Coronary artery (tissue), 2 donors: ENCODE measurements at regions not wholly inside any gene's neighbourhood (a gene's known extent, or its start where the extent isn't known, plus 50 kb on each side); places are given as distances from the start of the nearest gene placed in this dataset.

Experiments
- DNase-seq: peaks from one replicate; pipeline ENCODE4 v3.0.0-alpha.2; 2017; ENCODE audit warnings: low spot score
- H3K27ac ChIP-seq, 2 donors: fragments of 200-600 bp; sonication (generic); one replicate each; pipeline ENCODE4 v1.5.1; 2016 to 2019
- H3K4me3 ChIP-seq: fragments of 200-600 bp; sonication (generic); 2 replicates; pipeline ENCODE4 v1.5.1; 2016; ENCODE audit warnings: mild to moderate bottlenecking, moderate library complexity
- TF ChIP-seq, protein P1 (sequence below): fragments of 200-600 bp; sonication (generic); IDR thresholded peaks from one replicate; pipeline ENCODE4 v1.5.1; 2019; ENCODE audit warnings: antibody characterized with exemption

DNA sequence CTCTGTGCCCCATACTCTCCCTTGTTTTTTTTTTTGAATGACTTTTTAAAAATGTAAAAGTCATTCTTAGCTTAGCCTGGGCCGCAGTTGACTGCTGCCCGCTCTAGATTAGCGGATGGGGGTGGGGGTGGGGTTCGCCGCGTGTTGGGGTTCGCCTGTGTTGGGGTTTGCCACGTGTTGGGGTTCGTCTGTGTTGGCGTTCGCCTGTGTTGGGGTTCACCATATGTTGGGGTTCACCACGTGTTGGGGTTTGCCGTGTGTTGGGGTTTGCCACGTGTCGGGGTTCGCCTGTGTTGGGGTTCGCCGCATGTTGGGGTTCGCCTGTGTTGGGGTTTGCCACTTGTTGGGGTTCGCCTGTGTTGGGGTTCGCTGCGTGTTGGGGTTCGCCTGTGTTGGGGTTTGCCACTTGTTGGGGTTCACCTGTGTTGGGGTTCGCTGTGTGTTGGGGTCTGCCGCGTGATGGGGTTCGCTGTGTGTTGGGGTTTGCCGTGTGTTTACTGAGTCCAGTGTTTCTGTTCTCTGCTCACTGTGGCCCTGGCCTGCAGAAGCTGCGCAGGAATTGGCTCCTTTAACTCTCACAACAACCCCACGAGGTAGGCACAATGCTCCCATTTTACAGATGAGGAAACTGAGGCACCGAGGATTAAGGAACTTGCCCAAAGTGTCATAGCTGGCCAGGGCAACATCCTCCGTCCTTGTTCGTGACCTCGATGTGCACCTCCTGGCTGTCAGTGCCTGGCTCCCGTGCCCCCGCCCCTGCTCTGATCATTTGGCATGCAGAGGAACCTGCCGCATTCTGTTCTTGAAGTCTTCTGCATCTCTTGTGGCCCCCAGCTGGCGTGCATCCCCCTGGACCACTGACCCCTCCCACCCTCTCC is 96.6 kb upstream of the CIBAR2 start:
- no peak overlapping the region for H3K27ac ChIP-seq
- TF ChIP-seq, protein P1, sequence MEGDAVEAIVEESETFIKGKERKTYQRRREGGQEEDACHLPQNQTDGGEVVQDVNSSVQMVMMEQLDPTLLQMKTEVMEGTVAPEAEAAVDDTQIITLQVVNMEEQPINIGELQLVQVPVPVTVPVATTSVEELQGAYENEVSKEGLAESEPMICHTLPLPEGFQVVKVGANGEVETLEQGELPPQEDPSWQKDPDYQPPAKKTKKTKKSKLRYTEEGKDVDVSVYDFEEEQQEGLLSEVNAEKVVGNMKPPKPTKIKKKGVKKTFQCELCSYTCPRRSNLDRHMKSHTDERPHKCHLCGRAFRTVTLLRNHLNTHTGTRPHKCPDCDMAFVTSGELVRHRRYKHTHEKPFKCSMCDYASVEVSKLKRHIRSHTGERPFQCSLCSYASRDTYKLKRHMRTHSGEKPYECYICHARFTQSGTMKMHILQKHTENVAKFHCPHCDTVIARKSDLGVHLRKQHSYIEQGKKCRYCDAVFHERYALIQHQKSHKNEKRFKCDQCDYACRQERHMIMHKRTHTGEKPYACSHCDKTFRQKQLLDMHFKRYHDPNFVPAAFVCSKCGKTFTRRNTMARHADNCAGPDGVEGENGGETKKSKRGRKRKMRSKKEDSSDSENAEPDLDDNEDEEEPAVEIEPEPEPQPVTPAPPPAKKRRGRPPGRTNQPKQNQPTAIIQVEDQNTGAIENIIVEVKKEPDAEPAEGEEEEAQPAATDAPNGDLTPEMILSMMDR = no peak
- no peak for DNase-seq
- no peak overlapping the region for H3K4me3 ChIP-seq

DNA sequence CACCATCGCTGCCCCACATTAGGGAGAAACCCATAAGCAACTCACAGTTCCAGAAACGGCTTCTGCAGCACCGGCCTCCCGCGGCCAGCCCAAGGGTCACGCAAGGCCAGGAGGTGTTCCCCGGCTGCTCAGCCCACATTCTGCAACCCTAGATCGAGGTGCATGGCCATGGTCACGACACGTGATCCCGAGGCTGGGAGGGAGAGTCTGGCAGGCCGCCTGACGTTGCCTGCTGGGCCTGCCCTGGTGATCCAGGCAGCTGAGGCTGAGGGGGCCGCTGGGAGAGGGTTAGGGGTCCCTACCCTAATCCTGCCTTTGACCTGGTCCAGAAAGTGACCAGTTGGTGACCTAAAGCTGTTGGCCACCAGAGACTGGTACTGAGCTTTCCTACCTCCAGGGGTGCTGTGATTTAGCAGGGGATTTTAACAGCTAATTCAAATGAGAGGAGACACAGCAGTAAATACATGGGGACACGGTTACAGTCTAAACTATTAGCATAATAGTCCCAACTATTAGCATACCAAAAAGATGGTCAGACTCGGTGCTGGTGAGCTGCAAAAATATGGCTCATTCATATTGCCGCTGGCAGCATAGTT is 97.4 kb upstream of the CIBAR2 start:
- Histone ChIP-seq H3K4me3 (no peak overlapping the region), H3K27ac (no peak overlapping the region)
- no peak for DNase-seq
- TF ChIP-seq, protein P1 = no peak

DNA sequence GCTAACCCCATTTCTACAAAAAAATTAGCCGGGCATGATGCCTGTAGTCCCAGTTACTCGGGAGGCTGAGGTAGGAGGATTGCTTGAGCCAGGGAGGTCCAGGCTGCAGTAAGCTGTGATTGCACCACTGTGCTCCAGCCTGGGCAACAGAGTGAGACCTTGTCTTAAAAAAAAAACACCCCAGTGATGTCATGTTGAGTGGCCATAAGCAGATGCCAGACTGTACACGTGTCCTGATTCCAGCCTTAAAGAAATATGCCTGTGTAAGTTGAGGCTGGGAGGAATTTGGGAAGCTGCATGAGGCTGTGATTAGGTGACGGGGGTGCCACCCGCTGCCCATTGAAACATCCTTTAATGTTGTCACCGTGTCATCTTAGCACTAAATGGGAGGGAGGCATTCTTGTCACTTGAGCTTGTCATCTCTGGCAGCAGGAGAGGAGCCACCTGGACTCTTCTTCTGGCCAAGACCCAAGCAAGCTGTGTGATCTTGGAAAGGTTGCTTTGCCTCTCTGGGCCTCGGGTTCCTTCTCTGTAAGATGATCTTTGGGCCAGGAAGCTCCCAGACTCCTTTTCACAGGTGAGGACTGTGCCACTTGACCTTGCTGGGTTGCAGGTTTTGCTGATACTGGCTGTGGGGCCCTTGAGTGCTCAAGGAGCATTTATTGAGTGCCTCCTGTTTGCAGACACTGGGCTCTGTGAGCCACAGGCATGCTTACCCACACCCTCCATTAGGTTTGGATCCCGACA is 98.3 kb upstream of the CIBAR2 start:
- no peak for DNase-seq
- Histone ChIP-seq H3K27ac (no peak overlapping the region), H3K4me3 (no peak overlapping the region)
- TF ChIP-seq, protein P1 = no peak

DNA sequence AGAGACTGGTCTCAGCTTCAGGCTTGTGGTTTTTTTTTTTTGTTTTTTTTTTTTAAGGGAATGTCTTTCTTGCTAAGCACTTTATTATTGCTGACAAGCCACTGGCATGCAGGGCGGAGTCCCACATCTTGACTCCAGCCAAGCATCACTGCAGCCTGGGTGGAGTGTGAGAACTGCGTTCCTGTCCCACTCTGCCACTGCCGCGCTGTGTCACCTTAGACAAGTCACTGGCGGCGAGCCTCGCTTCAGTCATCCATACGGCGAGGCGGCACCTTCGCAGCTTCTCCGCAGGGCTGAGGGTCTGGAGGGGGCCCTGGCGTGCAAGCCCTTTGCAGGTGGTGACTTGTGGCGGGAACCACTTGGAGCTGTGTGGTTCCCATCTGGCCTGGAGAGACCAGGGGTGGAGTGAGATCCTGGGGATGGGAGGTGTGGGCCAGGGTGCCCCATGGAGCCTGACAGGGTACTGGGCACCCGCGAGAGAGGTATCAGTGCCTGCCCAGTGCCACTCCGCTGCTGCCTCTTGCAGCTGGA is 99.1 kb upstream of the CIBAR2 start:
- DNase-seq = no peak
- Histone ChIP-seq H3K4me3 (no peak overlapping the region), H3K27ac (no peak overlapping the region)
- TF ChIP-seq, protein P1 = no peak

DNA sequence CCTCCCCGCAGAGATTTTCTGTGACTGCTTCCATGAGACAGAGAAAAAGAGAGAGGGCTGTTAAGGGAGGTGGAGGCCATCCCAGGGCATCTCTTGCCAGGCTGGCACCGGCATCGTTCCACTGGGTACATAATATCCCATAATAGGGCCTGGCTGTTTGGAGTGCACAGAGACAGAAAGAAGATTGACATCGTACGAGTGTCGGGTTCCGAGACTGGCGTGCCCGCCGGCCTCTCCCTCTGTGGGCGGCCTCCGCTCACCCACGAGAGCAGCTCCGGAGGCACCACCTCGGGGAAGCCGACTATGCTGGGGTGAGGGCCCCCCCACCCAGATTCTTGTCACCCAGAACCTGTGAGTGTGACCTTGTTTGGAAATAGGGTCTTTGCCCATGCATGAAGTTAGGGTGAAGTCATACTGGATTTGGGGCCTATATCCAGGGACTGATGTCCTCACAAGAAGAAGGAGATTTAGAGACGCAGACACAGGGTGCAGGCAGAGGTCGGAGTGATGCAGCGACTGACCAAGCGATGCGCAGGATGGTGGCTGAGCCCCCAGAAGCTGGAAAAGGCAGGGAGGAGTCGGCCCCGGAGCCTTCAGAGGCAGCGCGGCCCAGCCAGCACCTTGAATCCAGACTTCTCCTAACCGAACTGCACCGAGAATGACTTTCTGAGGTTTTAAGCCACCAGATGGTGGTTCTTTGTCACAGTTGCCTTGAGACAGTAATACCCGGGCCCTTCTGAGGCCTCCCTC is 101.8 kb upstream of the CIBAR2 start:
- Histone ChIP-seq H3K4me3 (no peak overlapping the region), H3K27ac (peak overlapping the region in 1 of 2 donors; percentile 2)
- TF ChIP-seq, protein P1 = no peak
- DNase-seq = no peak

DNA sequence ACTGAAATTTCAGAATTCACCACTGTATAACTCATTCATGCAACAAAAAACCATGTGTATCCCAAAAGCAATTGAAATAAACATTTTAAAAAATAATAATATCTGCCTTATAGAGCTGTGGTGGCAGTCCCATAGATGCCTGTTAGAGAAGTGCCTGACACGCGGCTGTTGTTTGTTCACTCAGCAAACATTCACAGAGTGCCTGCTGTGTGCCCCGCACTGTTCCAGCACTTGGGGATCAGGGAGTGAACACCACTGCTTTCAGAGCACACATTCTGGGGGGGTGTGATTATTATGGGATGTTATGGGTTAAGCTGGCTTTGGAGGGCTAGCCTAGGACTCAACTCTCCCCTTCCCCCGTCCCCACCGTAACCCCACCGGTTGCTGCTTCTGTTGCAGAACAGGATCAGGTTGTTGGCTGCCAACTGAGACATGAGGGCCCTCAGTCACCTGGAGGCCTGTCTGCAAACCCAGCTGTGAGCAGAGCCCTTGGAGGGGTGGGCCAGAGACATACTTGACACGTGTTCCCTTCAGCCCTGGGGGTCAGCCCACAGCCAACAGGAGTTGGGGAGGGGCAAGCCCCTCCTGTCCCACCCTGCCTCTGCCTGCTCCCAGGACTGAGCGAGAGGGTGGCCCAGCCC is 103.3 kb upstream of the CIBAR2 start:
- TF ChIP-seq, protein P1 = no peak
- H3K27ac ChIP-seq = no peak overlapping the region
- H3K4me3 ChIP-seq = no peak overlapping the region
- no peak for DNase-seq
